HUES48 (cell line): ENCODE measurements at regions not wholly inside any gene's neighbourhood (a gene's known extent, or its start where the extent isn't known, plus 50 kb on each side); places are given as distances from the start of the nearest gene placed in this dataset.

Experiments
- H3K27ac ChIP-seq: one replicate; pipeline ENCODE4 v1.7.0; 2013; ENCODE audit warnings: low read depth, low read length, inconsistent platforms
- H3K27me3 ChIP-seq: 2 replicates; pipeline ENCODE4 v1.6.1; 2013; ENCODE audit warnings: mild to moderate bottlenecking, low read length; ENCODE audit not compliant: control insufficient read depth, insufficient read depth
- H3K36me3 ChIP-seq: 2 replicates; pipeline ENCODE4 v1.6.1; 2013; ENCODE audit warnings: low read length; ENCODE audit not compliant: control insufficient read depth, insufficient read depth
- H3K4me1 ChIP-seq: 2 replicates; pipeline ENCODE4 v1.6.1; 2013; ENCODE audit warnings: mild to moderate bottlenecking, low read length; ENCODE audit not compliant: control insufficient read depth, insufficient read depth
- H3K4me3 ChIP-seq: 2 replicates; pipeline ENCODE4 v1.5.1; 2013; ENCODE audit warnings: mild to moderate bottlenecking, low read depth, low read length
- H3K9ac ChIP-seq: 2 replicates; pipeline ENCODE4 v1.6.1; 2013; ENCODE audit warnings: mild to moderate bottlenecking, low read depth, low read length, moderate library complexity
- H3K9me3 ChIP-seq: 2 replicates; pipeline ENCODE4 v1.6.1; 2013; ENCODE audit warnings: low read length; ENCODE audit not compliant: control insufficient read depth, insufficient read depth

- H3K27me3 ChIP-seq, result no peaks in the 10 kb centered on the region
- H3K4me3 ChIP-seq, result no peak overlapping the region
- H3K4me1 ChIP-seq, result peaks cover 33% of the 10 kb centered on the region
- H3K36me3 ChIP-seq, result no peaks in the 10 kb centered on the region
- no peaks in the 10 kb centered on the region for H3K9me3 ChIP-seq
- H3K27ac ChIP-seq, result no peak overlapping the region
- no peak overlapping the region for H3K9ac ChIP-seq
Observed at GRCh38 chr6:106752641-106753040, 123.3 kb downstream of the QRSL1 start.

- H3K36me3 ChIP-seq, result no peaks in the 10 kb centered on the region
- H3K9ac ChIP-seq, result no peak overlapping the region
- H3K9me3 ChIP-seq, result no peaks in the 10 kb centered on the region; the same call in 1 of the 2 replicates
- no peak overlapping the region for H3K27ac ChIP-seq
- no peaks in the 10 kb centered on the region for H3K27me3 ChIP-seq
- H3K4me3 ChIP-seq, result no peak overlapping the region
- peaks cover 35% of the 10 kb centered on the region for H3K4me1 ChIP-seq
Observed at GRCh38 chr6:106751501-106752252, 122.3 kb downstream of the QRSL1 start.

- Histone ChIP-seq H3K27ac (no peak overlapping the region), H3K4me3 (no peak overlapping the region), H3K27me3 (no peaks in the 10 kb centered on the region), H3K36me3 (no peaks in the 10 kb centered on the region), H3K4me1 (peaks cover 35% of the 10 kb centered on the region), H3K9me3 (no peaks in the 10 kb centered on the region; the same call in 1 of the 2 replicates), H3K9ac (no peak overlapping the region)
Observed at GRCh38 chr6:106750946-106751345, 121.6 kb downstream of the QRSL1 start.

GRCh38 chr6:106750142-106750918 is 121.0 kb downstream of the QRSL1 start:
- Histone ChIP-seq H3K4me1 (peaks cover 34% of the 10 kb centered on the region), H3K27ac (no peak overlapping the region), H3K9ac (no peak overlapping the region; the same call in 1 of the 2 replicates), H3K27me3 (no peaks in the 10 kb centered on the region), H3K36me3 (no peaks in the 10 kb centered on the region), H3K9me3 (no peaks in the 10 kb centered on the region; the same call in 1 of the 2 replicates), H3K4me3 (no peak overlapping the region)

- Histone ChIP-seq H3K4me3 (no peak overlapping the region), H3K9ac (no peak overlapping the region; the same call in 1 of the 2 replicates), H3K27ac (peak overlapping the region; percentile 74), H3K9me3 (peaks cover under 1% of the 10 kb centered on the region; the same call in 1 of the 2 replicates), H3K36me3 (no peaks in the 10 kb centered on the region), H3K27me3 (no peaks in the 10 kb centered on the region), H3K4me1 (peaks cover 34% of the 10 kb centered on the region)
Observed at GRCh38 chr6:106749609-106750008, 120.2 kb downstream of the QRSL1 start.

- peak overlapping the region; percentile 74 for H3K27ac ChIP-seq
- no peak overlapping the region for H3K9ac ChIP-seq
- peaks cover 34% of the 10 kb centered on the region for H3K4me1 ChIP-seq
- H3K4me3 ChIP-seq, result no peak overlapping the region; the same call in 1 of the 2 replicates
- no peaks in the 10 kb centered on the region for H3K27me3 ChIP-seq
- H3K36me3 ChIP-seq, result no peaks in the 10 kb centered on the region
- H3K9me3 ChIP-seq, result peaks cover 8% of the 10 kb centered on the region
Observed at GRCh38 chr6:106748547-106749207, 119.3 kb downstream of the QRSL1 start.

- Histone ChIP-seq H3K4me3 (no peak overlapping the region), H3K27me3 (no peaks in the 10 kb centered on the region), H3K9ac (no peak overlapping the region), H3K9me3 (peaks cover 18% of the 10 kb centered on the region), H3K4me1 (peaks cover 34% of the 10 kb centered on the region), H3K27ac (no peak overlapping the region), H3K36me3 (no peaks in the 10 kb centered on the region)
Observed at GRCh38 chr6:106747139-106747538, 117.8 kb downstream of the QRSL1 start.

GRCh38 chr6:106746652-106747051 is 117.3 kb downstream of the QRSL1 start:
- Histone ChIP-seq H3K27me3 (no peaks in the 10 kb centered on the region), H3K27ac (no peak overlapping the region), H3K36me3 (no peaks in the 10 kb centered on the region), H3K4me1 (peaks cover 34% of the 10 kb centered on the region), H3K9ac (no peak overlapping the region), H3K4me3 (no peak overlapping the region), H3K9me3 (peaks cover 18% of the 10 kb centered on the region)

GRCh38 chr6:106745824-106746582 is 116.6 kb downstream of the QRSL1 start:
- Histone ChIP-seq H3K9ac (no peak overlapping the region), H3K36me3 (no peaks in the 10 kb centered on the region), H3K27ac (no peak overlapping the region), H3K4me3 (no peak overlapping the region), H3K27me3 (no peaks in the 10 kb centered on the region), H3K9me3 (peaks cover 18% of the 10 kb centered on the region), H3K4me1 (peaks cover 34% of the 10 kb centered on the region)

- Histone ChIP-seq H3K36me3 (no peaks in the 10 kb centered on the region), H3K27ac (no peak overlapping the region), H3K9me3 (peaks cover 18% of the 10 kb centered on the region), H3K9ac (no peak overlapping the region), H3K4me3 (no peak overlapping the region), H3K4me1 (peaks cover 28% of the 10 kb centered on the region), H3K27me3 (no peaks in the 10 kb centered on the region)
Observed at GRCh38 chr6:106745197-106745770, 115.9 kb downstream of the QRSL1 start.
